ENCODE measurements at regions not wholly inside any gene's neighbourhood (a gene's known extent, or its start where the extent isn't known, plus 50 kb on each side); places are given as distances from the start of the nearest gene placed in this dataset.

DNA sequence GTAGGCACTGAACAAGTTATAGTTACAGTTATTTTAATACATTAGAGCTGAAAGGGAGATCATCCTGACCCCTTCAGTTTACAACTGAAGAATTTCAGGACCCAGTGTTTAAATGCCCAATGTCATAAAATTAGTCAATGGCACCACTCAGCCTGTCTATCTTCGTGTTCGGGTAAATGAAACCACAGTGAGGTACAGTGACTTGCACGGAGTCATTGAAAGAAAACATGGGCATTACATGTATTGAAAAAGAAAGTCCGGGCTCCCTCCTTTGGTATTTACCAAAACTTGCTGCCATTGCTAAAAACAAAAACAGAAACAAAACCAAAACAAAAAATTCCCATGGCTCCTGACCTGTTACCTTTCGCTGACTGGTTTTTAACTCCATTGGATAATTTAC, 131.7 kb downstream of the SH2D1A start:
- TF ChIP-seq EZH2 (IDR thresholded peaks at IDR 0.05; ENCODE audit: borderline replicate concordance) (no peak), EZH2phosphoT487 (IDR thresholded peaks at IDR 0.05; ENCODE audit: low read depth, severe bottlenecking, unreplicated experiment) (no peak)
- TF ChIP-seq, protein P1, sequence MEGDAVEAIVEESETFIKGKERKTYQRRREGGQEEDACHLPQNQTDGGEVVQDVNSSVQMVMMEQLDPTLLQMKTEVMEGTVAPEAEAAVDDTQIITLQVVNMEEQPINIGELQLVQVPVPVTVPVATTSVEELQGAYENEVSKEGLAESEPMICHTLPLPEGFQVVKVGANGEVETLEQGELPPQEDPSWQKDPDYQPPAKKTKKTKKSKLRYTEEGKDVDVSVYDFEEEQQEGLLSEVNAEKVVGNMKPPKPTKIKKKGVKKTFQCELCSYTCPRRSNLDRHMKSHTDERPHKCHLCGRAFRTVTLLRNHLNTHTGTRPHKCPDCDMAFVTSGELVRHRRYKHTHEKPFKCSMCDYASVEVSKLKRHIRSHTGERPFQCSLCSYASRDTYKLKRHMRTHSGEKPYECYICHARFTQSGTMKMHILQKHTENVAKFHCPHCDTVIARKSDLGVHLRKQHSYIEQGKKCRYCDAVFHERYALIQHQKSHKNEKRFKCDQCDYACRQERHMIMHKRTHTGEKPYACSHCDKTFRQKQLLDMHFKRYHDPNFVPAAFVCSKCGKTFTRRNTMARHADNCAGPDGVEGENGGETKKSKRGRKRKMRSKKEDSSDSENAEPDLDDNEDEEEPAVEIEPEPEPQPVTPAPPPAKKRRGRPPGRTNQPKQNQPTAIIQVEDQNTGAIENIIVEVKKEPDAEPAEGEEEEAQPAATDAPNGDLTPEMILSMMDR (IDR thresholded peaks at IDR 0.05; ENCODE audit: poor library complexity), result no peak
